Kidney (tissue), 13 donors: ENCODE measurements at regions not wholly inside any gene's neighbourhood (a gene's known extent, or its start where the extent isn't known, plus 50 kb on each side); places are given as distances from the start of the nearest gene placed in this dataset.

ENCODE experiments used
- DNase-seq, 5 donors: peaks; one replicate each; pipeline ENCODE4 v3.0.0-alpha.2; 2013 to 2020
- FAIRE-seq: peaks from 2 replicates; lab custom pipeline; 2012; peaks lifted over from hg19 to GRCh38; lab: Jason Lieb, UNC
- H3K27ac ChIP-seq, 2 donors: one replicate each; pipeline ENCODE4 v1.7.0; 2013; ENCODE audit warnings: low read depth in 2 of 2, low read length in 2 of 2, inconsistent platforms in 1 of 2
- H3K27me3 ChIP-seq: one replicate; pipeline ENCODE4 v1.7.1; 2013; ENCODE audit warnings: low read length, inconsistent platforms; ENCODE audit not compliant: control insufficient read depth, insufficient read depth
- H3K36me3 ChIP-seq, 3 donors: one replicate each; pipeline versions ENCODE4 v1.7.0 to v1.7.1; 2013; ENCODE audit warnings: low read length in 3 of 3, control low read depth in 1 of 3, inconsistent platforms in 1 of 3; ENCODE audit not compliant: insufficient read depth in 3 of 3, control insufficient read depth in 2 of 3
- H3K4me1 ChIP-seq, 3 donors: one replicate each; pipeline versions ENCODE4 v1.7.0 to v1.7.1; 2013; ENCODE audit warnings: low read length in 3 of 3, inconsistent platforms in 1 of 3, low read depth in 1 of 3; ENCODE audit not compliant: control insufficient read depth in 2 of 3, insufficient read depth in 2 of 3
- H3K4me3 ChIP-seq, 3 donors: one replicate each; pipeline versions ENCODE4 v1.7.0 to v1.8.1; 2013; ENCODE audit warnings: low read length in 3 of 3, control low read depth in 1 of 3, inconsistent platforms in 1 of 3
- H3K9ac ChIP-seq, 3 donors: one replicate each; pipeline versions ENCODE4 v1.7.0 to v1.7.1; 2013; ENCODE audit warnings: low read length in 3 of 3, control low read depth in 1 of 3, inconsistent platforms in 1 of 3
- H3K9me3 ChIP-seq, 3 donors: one replicate each; pipeline versions ENCODE4 v1.7.0 to v1.7.1; 2013; ENCODE audit warnings: low read length in 3 of 3, control low read depth in 1 of 3, inconsistent platforms in 1 of 3; ENCODE audit not compliant: control insufficient read depth in 2 of 3, insufficient read depth in 1 of 3
- intact Hi-C: fragments of 100-400 bp; cut with DNase I; formaldehyde crosslinking; loops from one replicate; pipeline ENCODE4 v1.11.1; 2022
- TF ChIP-seq, protein P1 (sequence below): IDR thresholded peaks from 3 replicates; pipeline ENCODE4 v1.5.1; 2012; ENCODE audit warnings: mild to moderate bottlenecking, moderate library complexity, borderline replicate concordance; ENCODE audit not compliant: insufficient read depth; ENCODE audit errors: extremely low read depth
- donor health status: control.
- donor health status: control.
- donor health status: control.
- donor health status: control.
- donor health status: control.
- donor health status: DM: yes; HTN: yes; CAD: no.
- donor health status: Normal renal cell carcinoma (clear cell type).

DNA sequence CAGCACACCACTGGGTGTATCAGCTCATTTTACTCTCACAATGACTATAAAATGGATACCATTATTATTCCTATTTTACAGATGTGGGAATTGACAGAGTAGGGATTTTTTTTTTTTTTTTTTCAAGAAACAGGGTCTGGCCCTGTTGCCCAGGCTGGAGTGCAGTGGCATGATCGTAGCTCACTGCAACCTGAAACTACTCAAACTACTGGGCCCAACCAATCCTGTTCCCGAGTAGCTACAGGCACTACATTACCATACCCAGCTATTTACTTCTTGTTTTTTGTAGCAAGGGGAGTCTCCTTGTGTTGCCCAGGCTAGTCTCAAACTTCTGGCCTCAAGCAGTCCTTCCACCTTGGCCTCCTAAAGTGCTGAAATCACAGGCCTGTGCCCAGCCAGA is 95.2 kb downstream of the LARP7 start:
- no peak for DNase-seq
- intact Hi-C loops = no loop called here
- TF ChIP-seq, protein P1, sequence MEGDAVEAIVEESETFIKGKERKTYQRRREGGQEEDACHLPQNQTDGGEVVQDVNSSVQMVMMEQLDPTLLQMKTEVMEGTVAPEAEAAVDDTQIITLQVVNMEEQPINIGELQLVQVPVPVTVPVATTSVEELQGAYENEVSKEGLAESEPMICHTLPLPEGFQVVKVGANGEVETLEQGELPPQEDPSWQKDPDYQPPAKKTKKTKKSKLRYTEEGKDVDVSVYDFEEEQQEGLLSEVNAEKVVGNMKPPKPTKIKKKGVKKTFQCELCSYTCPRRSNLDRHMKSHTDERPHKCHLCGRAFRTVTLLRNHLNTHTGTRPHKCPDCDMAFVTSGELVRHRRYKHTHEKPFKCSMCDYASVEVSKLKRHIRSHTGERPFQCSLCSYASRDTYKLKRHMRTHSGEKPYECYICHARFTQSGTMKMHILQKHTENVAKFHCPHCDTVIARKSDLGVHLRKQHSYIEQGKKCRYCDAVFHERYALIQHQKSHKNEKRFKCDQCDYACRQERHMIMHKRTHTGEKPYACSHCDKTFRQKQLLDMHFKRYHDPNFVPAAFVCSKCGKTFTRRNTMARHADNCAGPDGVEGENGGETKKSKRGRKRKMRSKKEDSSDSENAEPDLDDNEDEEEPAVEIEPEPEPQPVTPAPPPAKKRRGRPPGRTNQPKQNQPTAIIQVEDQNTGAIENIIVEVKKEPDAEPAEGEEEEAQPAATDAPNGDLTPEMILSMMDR = no peak
- no peak for FAIRE-seq
- Histone ChIP-seq H3K36me3 (no peaks in the 10 kb centered on the region), H3K9me3 (no peaks in the 10 kb centered on the region), H3K27ac (no peak overlapping the region), H3K4me1 (no peaks in the 10 kb centered on the region), H3K4me3 (no peak overlapping the region), H3K9ac (no peak overlapping the region), H3K27me3 (no peaks in the 10 kb centered on the region)

DNA sequence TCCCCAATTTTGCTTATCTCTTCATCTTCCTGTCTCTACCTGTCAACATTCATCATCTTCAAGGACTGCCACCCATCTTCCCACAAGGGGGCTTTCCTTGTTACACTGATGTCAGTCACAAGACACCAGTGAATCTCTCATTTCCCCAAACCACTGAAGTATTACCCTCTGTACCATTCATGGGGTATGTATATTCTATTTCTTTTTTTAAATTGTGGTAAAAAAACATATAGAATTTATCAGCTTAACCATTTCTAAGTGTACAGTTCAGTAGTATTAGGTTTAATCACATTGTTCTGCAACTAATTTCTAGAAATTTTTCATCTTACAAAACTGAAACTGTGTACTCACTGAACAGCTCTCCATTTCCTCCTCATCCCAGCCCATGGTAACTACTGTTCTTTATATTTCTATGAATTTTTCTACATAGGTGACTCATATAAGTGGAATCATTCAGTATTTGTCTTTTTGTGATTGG is 98.6 kb downstream of the LARP7 start:
- H3K4me1 ChIP-seq = no peaks in the 10 kb centered on the region
- intact Hi-C loops = no loop called here
- H3K4me3 ChIP-seq = no peak overlapping the region

DNA sequence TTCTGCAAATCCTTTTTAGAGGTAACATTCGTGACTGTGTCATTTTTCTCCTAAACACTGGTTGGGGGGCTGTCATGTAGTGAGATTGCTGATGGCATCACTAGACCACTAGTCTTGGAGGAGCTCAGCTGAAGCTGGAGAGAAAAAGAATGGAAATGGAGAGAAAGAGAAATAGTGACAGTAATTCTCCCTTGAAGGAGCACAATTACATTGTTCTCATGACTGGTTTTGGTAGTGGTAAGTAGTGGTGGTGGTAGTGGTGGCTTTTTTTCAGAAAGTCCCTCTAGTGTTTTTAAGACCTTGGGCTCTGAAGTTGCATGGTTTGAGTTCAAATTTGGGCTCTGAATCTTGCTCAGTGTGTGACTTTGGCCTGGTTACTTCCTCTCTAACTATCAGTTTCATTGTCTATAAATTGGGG is 99.8 kb downstream of the LARP7 start:
- intact Hi-C loops = no loop called here
- FAIRE-seq (no peak), DNase-seq (no peak)
- H3K9me3 ChIP-seq = no peaks in the 10 kb centered on the region
- H3K27me3 ChIP-seq = no peaks in the 10 kb centered on the region
- no peak overlapping the region for H3K9ac ChIP-seq
- no peaks in the 10 kb centered on the region for H3K36me3 ChIP-seq
- H3K27ac ChIP-seq = no peak overlapping the region
- no peaks in the 10 kb centered on the region for H3K4me1 ChIP-seq
- H3K4me3 ChIP-seq = no peak overlapping the region
- TF ChIP-seq, protein P1 = no peak

More for the DNA sequence above, 98.6 kb downstream of the LARP7 start:
- FAIRE-seq (no peak), DNase-seq (no peak)
- no peak overlapping the region for H3K27ac ChIP-seq
- H3K36me3 ChIP-seq = no peaks in the 10 kb centered on the region
- H3K9me3 ChIP-seq = no peaks in the 10 kb centered on the region
- no peaks in the 10 kb centered on the region for H3K27me3 ChIP-seq
- H3K9ac ChIP-seq = no peak overlapping the region
- TF ChIP-seq, protein P1 = no peak

DNA sequence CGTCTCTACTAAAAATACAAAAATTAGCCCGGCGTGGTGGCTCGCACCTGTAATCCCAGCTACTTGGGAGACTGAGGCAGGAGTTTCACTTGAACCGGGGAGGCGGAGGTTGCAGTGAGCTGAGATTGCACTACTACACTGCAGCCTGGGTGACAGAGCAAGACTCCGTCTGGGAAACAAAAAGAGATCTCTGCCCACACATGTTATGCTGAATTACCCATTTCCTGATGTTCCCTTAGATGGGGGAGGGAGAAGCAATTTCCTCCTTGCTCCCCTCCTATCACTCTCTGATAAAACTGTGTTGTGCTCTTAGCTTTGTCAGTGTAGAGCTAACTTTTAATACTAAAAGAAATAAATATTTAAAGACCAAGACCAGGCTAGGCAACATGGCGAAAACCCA is 102.5 kb downstream of the LARP7 start:
- Histone ChIP-seq H3K9me3 (no peaks in the 10 kb centered on the region), H3K9ac (no peak overlapping the region), H3K27ac (no peak overlapping the region), H3K36me3 (no peaks in the 10 kb centered on the region), H3K27me3 (no peaks in the 10 kb centered on the region), H3K4me3 (no peak overlapping the region), H3K4me1 (no peaks in the 10 kb centered on the region)
- intact Hi-C loops = no loop called here
- no peak for DNase-seq
- TF ChIP-seq, protein P1 = no peak
- no peak for FAIRE-seq
